ENCODE measurements at regions not wholly inside any gene's neighbourhood (a gene's known extent, or its start where the extent isn't known, plus 50 kb on each side); places are given as distances from the start of the nearest gene placed in this dataset.

GRCh38 chr2:187857826-187858225 is 303.6 kb upstream of the TFPI start:
- TF ChIP-seq CTCF (IDR thresholded peaks at IDR 0.05) (no peak), POLR2A (IDR thresholded peaks at IDR 0.05) (no peak)

Data from heart left ventricle (tissue), 13 donors.